Kidney epithelial cell (primary cell): ENCODE measurements at regions not wholly inside any gene's neighbourhood (a gene's known extent, or its start where the extent isn't known, plus 50 kb on each side); places are given as distances from the start of the nearest gene placed in this dataset.

Source experiments
- DNase-seq: peaks from one replicate; pipeline ENCODE4 v3.0.0-alpha.2; 2010; ENCODE audit warnings: low read depth
- H3K27me3 ChIP-seq: 2 replicates; pipeline ENCODE4 v1.6.0; 2011; ENCODE audit warnings: low read length; ENCODE audit not compliant: control insufficient read depth, insufficient read depth
- H3K36me3 ChIP-seq: 2 replicates; pipeline ENCODE4 v1.5.1; 2011; ENCODE audit warnings: low read length; ENCODE audit not compliant: control insufficient read depth, insufficient read depth
- H3K4me3 ChIP-seq: 2 replicates; pipeline ENCODE4 v1.5.1; 2011; ENCODE audit warnings: low read depth, mild to moderate bottlenecking, control low read depth, low read length
- TF ChIP-seq, protein P1 (sequence below): IDR thresholded peaks from 2 replicates; pipeline ENCODE4 v1.5.1; 2011; ENCODE audit warnings: mild to moderate bottlenecking, moderate library complexity, low read length, control low read depth, inconsistent platforms; ENCODE audit not compliant: insufficient read depth, poor library complexity, severe bottlenecking

- no peak for DNase-seq
- TF ChIP-seq, protein P1, sequence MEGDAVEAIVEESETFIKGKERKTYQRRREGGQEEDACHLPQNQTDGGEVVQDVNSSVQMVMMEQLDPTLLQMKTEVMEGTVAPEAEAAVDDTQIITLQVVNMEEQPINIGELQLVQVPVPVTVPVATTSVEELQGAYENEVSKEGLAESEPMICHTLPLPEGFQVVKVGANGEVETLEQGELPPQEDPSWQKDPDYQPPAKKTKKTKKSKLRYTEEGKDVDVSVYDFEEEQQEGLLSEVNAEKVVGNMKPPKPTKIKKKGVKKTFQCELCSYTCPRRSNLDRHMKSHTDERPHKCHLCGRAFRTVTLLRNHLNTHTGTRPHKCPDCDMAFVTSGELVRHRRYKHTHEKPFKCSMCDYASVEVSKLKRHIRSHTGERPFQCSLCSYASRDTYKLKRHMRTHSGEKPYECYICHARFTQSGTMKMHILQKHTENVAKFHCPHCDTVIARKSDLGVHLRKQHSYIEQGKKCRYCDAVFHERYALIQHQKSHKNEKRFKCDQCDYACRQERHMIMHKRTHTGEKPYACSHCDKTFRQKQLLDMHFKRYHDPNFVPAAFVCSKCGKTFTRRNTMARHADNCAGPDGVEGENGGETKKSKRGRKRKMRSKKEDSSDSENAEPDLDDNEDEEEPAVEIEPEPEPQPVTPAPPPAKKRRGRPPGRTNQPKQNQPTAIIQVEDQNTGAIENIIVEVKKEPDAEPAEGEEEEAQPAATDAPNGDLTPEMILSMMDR, result no peak
- Histone ChIP-seq H3K27me3 (no peaks in the 10 kb centered on the region), H3K4me3 (no peak overlapping the region), H3K36me3 (no peaks in the 10 kb centered on the region)
Measured at GRCh38 chr11:15630896-15631295, 516.2 kb downstream of the INSC start.

- Histone ChIP-seq H3K27me3 (no peaks in the 10 kb centered on the region), H3K4me3 (no peak overlapping the region), H3K36me3 (no peaks in the 10 kb centered on the region)
- DNase-seq, result no peak
- TF ChIP-seq, protein P1, result no peak
Measured at GRCh38 chr11:15635521-15635920, 520.8 kb downstream of the INSC start.

- Histone ChIP-seq H3K36me3 (no peaks in the 10 kb centered on the region), H3K27me3 (no peaks in the 10 kb centered on the region), H3K4me3 (no peak overlapping the region)
- TF ChIP-seq, protein P1, result no peak
- DNase-seq, result no peak
Measured at GRCh38 chr11:15636521-15637089, 521.9 kb downstream of the INSC start.

GRCh38 chr11:15638386-15638787 is 523.7 kb downstream of the INSC start:
- TF ChIP-seq, protein P1, result no peak
- DNase-seq, result no peak
- no peak overlapping the region for H3K4me3 ChIP-seq
- H3K36me3 ChIP-seq, result no peaks in the 10 kb centered on the region
- no peaks in the 10 kb centered on the region for H3K27me3 ChIP-seq

- DNase-seq, result no peak
- Histone ChIP-seq H3K27me3 (no peaks in the 10 kb centered on the region), H3K36me3 (no peaks in the 10 kb centered on the region), H3K4me3 (no peak overlapping the region)
- TF ChIP-seq, protein P1, result no peak
Measured at GRCh38 chr11:15640318-15640717, 525.6 kb downstream of the INSC start.
